Neural progenitor cell (in vitro differentiated cells): ENCODE measurements at regions not wholly inside any gene's neighbourhood (a gene's known extent, or its start where the extent isn't known, plus 50 kb on each side); places are given as distances from the start of the nearest gene placed in this dataset.

Experiments used
- EZH2 ChIP-seq: fragments of 200-600 bp; sonication (generic); IDR thresholded peaks from 2 replicates; pipeline ENCODE4 v1.6.1; 2017; ENCODE audit warnings: antibody characterized with exemption, mild to moderate bottlenecking, moderate library complexity
- EZH2phosphoT487 ChIP-seq: fragments of 200-600 bp; sonication (generic); IDR thresholded peaks from 2 replicates; pipeline ENCODE4 v1.6.1; 2017; ENCODE audit warnings: antibody characterized with exemption
- TF ChIP-seq, protein P1 (sequence below): fragments of 200-600 bp; sonication (generic); IDR thresholded peaks from 2 replicates; pipeline ENCODE4 v1.5.1; 2017; ENCODE audit warnings: antibody characterized with exemption, mild to moderate bottlenecking

DNA sequence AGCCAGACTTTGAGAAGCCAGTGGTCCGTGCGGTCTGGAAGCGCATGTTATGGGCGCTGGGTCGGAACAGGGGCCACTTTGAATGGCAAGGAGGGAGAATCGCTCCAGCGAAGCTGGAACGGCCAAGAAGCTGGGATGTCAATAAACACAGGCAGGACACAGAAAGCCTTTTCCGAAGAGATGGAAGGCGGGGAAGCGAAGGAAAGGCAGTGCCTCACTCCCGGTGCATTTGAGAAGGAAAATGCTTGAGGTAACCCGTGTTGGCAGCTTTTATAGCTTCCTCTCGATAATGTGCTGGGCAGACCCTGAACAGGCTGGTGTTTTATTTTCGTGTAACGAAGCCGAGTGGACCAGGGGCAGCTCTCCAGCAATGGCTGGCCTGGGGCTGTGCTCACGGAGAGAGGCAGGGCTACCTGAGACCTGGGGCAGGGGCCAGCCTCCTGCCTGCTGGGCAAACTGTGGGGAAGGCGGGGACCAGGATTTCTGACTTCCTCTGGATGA, 84.2 kb upstream of the SPRY4 start:
- TF ChIP-seq EZH2 (no peak), EZH2phosphoT487 (no peak)
- TF ChIP-seq, protein P1, sequence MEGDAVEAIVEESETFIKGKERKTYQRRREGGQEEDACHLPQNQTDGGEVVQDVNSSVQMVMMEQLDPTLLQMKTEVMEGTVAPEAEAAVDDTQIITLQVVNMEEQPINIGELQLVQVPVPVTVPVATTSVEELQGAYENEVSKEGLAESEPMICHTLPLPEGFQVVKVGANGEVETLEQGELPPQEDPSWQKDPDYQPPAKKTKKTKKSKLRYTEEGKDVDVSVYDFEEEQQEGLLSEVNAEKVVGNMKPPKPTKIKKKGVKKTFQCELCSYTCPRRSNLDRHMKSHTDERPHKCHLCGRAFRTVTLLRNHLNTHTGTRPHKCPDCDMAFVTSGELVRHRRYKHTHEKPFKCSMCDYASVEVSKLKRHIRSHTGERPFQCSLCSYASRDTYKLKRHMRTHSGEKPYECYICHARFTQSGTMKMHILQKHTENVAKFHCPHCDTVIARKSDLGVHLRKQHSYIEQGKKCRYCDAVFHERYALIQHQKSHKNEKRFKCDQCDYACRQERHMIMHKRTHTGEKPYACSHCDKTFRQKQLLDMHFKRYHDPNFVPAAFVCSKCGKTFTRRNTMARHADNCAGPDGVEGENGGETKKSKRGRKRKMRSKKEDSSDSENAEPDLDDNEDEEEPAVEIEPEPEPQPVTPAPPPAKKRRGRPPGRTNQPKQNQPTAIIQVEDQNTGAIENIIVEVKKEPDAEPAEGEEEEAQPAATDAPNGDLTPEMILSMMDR: no peak
